PFSK-1 (cell line): ENCODE measurements at regions not wholly inside any gene's neighbourhood (a gene's known extent, or its start where the extent isn't known, plus 50 kb on each side); places are given as distances from the start of the nearest gene placed in this dataset.

Source experiments
- FOXP2 ChIP-seq: optimal IDR thresholded peaks from 2 replicates; pipeline ENCODE3; 2011; ENCODE audit warnings: borderline replicate concordance, control low read depth, inconsistent platforms; ENCODE audit not compliant: insufficient read depth; ENCODE audit errors: extremely low read length, extremely low read depth
- POLR2AphosphoS5 ChIP-seq: IDR thresholded peaks from 2 replicates; pipeline ENCODE4 v1.6.1; 2012; ENCODE audit warnings: low read depth, mild to moderate bottlenecking, control low read depth, low read length, moderate library complexity
- REST ChIP-seq, 2 experiments: IDR thresholded peaks; 2 replicates each; pipeline versions ENCODE4 v1.6.1 to v1.8.0; 2011 to 2012; ENCODE audit warnings: low read depth in 2 of 2, low read length in 2 of 2, control low read depth in 1 of 2, inconsistent platforms in 1 of 2, mild to moderate bottlenecking in 1 of 2, moderate library complexity in 1 of 2; ENCODE audit not compliant: insufficient read depth in 1 of 2
- SIN3A ChIP-seq: IDR thresholded peaks from 2 replicates; pipeline ENCODE4 v1.6.1; 2012; ENCODE audit warnings: mild to moderate bottlenecking, low read length, moderate library complexity, borderline replicate concordance; ENCODE audit not compliant: insufficient read depth
- TAF1 ChIP-seq: IDR thresholded peaks from 2 replicates; pipeline ENCODE4 v1.6.1; 2012; ENCODE audit warnings: low read length, control low read depth, borderline replicate concordance; ENCODE audit not compliant: insufficient read depth

GRCh38 chr2:64904413-64905329 is 84.5 kb upstream of the SLC1A4 start:
- TF ChIP-seq POLR2AphosphoS5, result no peak
- TF ChIP-seq SIN3A, result no peak
- no peak for TF ChIP-seq TAF1
- TF ChIP-seq REST (IDR thresholded peaks at IDR 0.05; ENCODE audit: insufficient read depth in 1 of 2, low read depth in 2 of 2, low read length in 2 of 2), result no peak
- no peak for TF ChIP-seq FOXP2
